Retinal pigment epithelial cell (primary cell): ENCODE measurements at regions not wholly inside any gene's neighbourhood (a gene's known extent, or its start where the extent isn't known, plus 50 kb on each side); places are given as distances from the start of the nearest gene placed in this dataset.

Source experiments
- DNase-seq: peaks from one replicate; pipeline ENCODE4 v3.0.0-alpha.2; 2010; ENCODE audit warnings: low read depth
- H3K4me3 ChIP-seq: 2 replicates; pipeline ENCODE4 v1.5.1; 2011; ENCODE audit warnings: mild to moderate bottlenecking, low read length, control low read depth, moderate library complexity
- TF ChIP-seq, protein P1 (sequence below): conservative IDR thresholded peaks from 2 replicates; pipeline ENCODE4 v1.5.1; 2011; ENCODE audit warnings: low read depth, low read length, control low read depth, inconsistent platforms

- TF ChIP-seq, protein P1, sequence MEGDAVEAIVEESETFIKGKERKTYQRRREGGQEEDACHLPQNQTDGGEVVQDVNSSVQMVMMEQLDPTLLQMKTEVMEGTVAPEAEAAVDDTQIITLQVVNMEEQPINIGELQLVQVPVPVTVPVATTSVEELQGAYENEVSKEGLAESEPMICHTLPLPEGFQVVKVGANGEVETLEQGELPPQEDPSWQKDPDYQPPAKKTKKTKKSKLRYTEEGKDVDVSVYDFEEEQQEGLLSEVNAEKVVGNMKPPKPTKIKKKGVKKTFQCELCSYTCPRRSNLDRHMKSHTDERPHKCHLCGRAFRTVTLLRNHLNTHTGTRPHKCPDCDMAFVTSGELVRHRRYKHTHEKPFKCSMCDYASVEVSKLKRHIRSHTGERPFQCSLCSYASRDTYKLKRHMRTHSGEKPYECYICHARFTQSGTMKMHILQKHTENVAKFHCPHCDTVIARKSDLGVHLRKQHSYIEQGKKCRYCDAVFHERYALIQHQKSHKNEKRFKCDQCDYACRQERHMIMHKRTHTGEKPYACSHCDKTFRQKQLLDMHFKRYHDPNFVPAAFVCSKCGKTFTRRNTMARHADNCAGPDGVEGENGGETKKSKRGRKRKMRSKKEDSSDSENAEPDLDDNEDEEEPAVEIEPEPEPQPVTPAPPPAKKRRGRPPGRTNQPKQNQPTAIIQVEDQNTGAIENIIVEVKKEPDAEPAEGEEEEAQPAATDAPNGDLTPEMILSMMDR = no peak
- no peak overlapping the region for H3K4me3 ChIP-seq
- DNase-seq = no peak
Observed at GRCh38 chr1:229180161-229180560, 90.8 kb upstream of the RAB4A start.

- TF ChIP-seq, protein P1 = no peak
- no peak for DNase-seq
- no peak overlapping the region for H3K4me3 ChIP-seq
Observed at GRCh38 chr1:229181419-229181818, 89.5 kb upstream of the RAB4A start.

GRCh38 chr1:229183588-229183987 is 87.3 kb upstream of the RAB4A start:
- no peak overlapping the region for H3K4me3 ChIP-seq
- DNase-seq = no peak
- TF ChIP-seq, protein P1 = no peak

DNA sequence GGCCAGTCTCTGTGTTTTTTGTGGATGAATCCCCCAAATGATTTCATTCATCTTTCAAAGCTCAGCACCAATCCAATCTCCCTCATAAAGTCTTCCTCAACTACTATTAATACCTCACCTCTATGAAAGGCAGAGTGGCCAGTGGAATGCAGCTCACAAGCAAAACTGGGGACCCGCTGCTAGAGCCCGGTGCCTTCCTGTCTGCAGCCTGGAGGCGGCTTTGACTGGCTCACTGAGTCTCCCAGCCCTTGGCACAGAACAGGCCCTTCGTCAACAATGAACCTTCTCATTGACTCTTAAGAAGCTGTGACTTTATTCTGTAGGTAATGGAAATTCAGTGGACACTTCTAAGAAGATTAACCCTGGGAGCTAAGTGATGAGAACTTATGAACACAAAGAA is 86.8 kb upstream of the RAB4A start:
- no peak overlapping the region for H3K4me3 ChIP-seq
- DNase-seq = no peak
- TF ChIP-seq, protein P1 = no peak

DNA sequence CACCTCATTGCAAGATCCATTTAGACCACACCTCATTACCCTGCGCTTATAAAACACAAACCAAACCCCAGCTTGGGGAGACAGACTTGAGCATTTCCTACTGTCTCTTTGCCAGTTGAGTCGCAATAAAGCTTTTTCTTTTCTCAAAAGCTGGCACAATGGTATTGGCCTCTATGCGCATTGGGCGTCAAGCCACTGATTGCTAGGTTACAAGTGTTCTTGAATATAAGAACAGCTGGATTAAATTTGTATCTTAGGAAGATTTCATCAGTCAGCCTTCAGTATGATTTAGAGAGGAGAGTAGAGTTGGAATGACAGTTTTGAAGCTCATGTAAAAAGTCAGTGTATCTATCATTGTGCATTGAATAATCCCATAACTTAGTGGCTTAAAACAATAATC is 84.9 kb upstream of the RAB4A start:
- no peak overlapping the region for H3K4me3 ChIP-seq
- TF ChIP-seq, protein P1 = no peak
- DNase-seq = no peak

GRCh38 chr1:229186373-229187056 is 84.4 kb upstream of the RAB4A start:
- H3K4me3 ChIP-seq = no peak overlapping the region
- DNase-seq = no peak
- TF ChIP-seq, protein P1 = no peak

DNA sequence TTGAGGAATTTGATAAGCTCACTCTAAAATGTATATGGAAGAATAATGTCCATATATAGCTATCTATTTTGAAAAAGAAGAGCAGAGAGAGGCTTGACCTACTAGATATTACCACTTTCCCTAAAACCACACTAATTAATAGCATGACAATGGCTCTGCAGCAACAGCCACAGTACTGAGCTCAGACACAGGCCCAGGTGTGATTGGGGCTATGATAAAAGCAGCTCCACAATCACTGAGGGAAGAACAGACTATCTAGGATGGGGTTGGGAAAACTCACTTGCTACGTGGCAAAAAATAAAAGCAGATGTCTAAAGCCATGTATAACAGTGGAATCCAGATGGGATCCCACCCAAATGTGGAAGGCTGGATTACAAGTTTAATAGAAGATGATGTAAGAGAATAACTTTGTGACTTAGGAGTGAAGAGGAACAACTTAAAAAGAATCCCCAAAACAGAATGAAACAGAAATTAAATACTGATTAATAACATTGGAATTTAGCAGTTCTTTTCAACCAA is 80.8 kb upstream of the RAB4A start:
- no peak overlapping the region for H3K4me3 ChIP-seq
- DNase-seq = no peak
- TF ChIP-seq, protein P1 = no peak
